NT2/D1 (cell line): ENCODE measurements at regions not wholly inside any gene's neighbourhood (a gene's known extent, or its start where the extent isn't known, plus 50 kb on each side); places are given as distances from the start of the nearest gene placed in this dataset.

Experiments
- YY1 ChIP-seq: IDR thresholded peaks from 2 replicates; pipeline ENCODE4 v1.6.1; 2011; ENCODE audit not compliant: insufficient read length, insufficient read depth
- ZNF274 ChIP-seq: IDR thresholded peaks from 2 replicates; pipeline ENCODE4 v1.6.1; 2011; ENCODE audit warnings: mild to moderate bottlenecking, low read depth, low read length

- TF ChIP-seq ZNF274 (no peak), YY1 (no peak)
Observed at GRCh38 chr2:147019311-147019710, 825.5 kb upstream of the ACVR2A start.
